GM18519 (cell line): ENCODE measurements at regions not wholly inside any gene's neighbourhood (a gene's known extent, or its start where the extent isn't known, plus 50 kb on each side); places are given as distances from the start of the nearest gene placed in this dataset.

Experiments
- ATAC-seq: cut with Tn5 transposase; IDR thresholded peaks from one replicate; pipeline ENCODE4 v1.9.1; 2021; ENCODE audit warnings: mild to moderate bottlenecking, moderate library complexity; ENCODE audit not compliant: unreplicated experiment, low FRiP score

- no peak for ATAC-seq
Measured at GRCh38 chr2:176699098-176699497, 429.9 kb downstream of the MTX2 start.

DNA sequence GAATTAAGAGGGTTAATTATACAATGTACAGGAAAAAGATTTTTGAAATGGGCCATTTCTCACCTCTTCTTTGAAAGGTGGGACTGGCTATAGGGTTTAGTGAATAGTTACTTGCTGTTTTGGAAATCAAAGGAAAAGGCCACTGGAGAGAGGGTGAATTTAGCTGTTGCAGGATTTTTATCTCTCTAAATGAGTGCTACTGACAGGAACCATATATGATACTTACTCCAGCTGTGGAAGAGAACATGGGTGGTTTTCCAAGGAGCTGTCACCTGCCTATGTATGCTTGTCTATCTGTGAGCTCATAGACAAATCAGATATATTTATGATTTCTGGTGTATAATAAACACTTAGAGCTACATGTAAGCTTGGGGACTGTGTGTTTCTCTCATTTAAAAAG lies 430.4 kb downstream of the MTX2 start:
- ATAC-seq = no peak

DNA sequence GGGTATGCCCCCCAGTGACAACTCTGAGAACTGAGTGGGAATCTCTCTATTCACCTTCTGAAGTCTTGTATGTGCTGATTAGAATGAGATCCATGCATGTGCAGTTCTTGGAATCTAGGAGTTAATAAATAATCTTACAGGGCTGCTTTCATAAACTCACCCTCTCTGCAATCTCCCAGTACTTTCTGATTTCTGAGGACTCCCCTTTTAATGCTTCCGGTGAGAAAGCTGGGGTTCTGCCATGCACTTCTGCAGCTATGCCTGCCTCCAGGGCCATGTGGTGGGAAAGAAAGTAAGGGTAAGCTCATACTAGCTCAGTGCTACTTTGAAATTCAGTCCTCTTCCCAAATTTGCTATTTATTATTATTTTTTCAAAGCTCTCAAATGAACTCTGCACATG lies 432.9 kb downstream of the MTX2 start:
- no peak for ATAC-seq

GRCh38 chr2:176704282-176704858 lies 435.1 kb downstream of the MTX2 start:
- ATAC-seq = no peak

DNA sequence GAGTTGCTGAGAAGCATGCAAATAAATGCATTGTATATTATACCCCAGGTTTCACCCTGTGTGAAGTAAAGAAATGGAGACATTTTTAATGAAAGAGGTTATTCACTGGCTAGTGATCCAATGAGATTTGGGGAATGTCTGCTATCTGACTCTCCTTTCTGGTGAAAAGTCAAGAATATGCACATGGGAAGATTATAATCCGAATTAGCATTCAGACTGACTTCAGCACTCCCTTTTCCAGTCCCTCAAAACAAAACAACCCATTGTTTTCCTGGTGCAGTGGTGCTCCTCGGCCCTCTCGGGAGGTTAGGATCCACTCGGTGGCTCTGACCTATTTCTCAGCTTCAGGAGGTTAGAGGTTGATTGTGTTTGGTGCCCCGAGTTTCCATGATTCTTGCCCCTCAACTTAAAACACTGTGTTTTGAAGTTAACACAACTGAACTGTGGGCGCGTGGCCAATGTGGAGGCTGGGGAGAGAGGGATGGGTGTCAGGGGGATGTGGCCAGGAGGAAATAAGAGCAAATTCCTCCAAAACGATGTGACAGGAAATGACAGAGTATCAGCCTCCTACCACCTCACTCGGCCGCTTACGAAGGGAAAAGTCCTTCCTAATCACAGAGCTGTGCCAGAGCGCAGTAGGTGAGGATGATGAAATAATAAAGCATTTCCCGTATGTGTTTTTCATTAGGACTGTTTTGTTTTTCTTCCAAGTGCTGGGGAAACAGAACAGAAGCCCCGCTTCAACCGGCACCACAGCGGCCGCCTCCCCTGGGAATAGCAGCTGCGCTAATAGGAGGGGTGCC lies 440.1 kb downstream of the MTX2 start:
- no peak for ATAC-seq

DNA sequence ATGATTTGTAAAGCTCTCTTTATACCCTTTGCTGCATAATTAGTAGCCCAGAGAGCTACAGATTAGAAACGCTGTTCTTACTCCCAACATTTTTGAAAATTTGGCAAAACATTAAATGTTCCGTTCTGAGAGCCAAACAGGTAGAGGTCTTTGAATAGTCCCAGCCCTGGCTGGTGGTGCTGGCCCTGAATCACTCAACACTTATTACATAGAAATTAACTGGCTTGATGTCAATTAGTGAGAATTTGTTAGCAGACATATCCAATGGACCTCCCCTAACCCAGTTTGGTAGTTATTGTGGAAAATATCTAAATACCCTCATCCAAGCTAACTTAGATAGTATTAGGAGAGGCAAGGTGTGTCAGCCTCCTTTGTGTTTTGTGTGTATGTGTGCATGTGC lies 440.7 kb downstream of the MTX2 start:
- ATAC-seq = no peak

DNA sequence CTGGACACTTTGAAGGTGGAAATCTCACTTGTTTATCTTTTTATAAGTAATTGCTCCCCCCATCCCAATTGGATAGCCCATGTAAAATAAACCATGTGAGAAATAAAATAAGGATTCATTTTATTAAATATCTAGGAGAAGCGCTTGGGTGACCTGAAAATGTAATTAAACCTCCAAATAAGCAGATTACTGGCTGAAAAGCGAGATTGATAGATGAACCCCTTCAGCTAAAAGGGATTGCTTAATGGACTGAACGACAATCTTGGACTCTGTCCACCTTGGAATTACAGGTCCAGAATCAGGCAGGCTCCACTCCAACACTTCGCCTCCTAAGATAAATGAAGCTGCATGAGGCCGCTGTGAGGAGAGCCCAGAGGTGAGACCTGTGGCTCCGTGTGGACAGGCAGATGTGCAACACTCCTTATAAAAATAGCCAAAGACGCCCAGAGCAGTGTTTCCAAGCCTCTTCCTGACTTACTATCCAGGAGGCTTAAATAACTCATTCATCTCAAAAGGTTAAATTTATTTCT lies 441.5 kb downstream of the MTX2 start:
- ATAC-seq = no peak

DNA sequence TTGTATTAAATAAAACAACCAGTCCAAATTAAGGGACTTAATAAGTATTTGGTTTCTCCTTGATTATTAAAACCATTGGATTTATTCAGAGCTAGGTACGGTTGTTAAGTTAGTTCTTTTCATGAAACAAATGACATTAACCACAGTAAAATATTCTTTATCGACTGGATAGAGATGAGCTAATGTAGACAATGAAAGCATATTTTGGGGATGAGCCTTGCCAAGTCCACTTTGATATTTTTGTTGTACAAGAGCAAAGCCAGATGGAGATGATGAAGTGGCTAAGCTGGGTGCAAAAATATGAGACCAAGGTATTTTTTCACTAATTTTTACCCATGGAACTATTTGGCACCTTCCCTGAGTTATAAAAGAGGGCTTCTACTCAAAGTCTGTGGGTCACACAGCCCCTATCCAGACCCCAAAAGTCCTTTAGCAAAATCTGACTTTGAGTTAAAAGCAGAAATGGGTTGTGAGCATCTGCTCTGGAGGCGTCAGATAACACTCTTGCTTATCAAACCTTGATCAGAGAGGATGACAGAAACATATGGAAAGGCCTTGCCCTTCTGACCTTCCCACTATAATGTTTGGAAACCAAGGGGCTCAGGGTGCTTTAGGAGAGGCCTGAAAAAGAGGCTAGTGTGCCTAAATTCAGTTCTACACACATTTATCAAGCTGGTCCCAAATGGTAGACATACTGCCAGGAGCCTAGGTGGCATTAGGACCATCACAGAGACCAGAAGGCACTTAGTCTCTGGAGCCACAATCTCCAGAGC lies 456.8 kb downstream of the MTX2 start:
- no peak for ATAC-seq

GRCh38 chr2:176727696-176728095 lies 458.5 kb downstream of the MTX2 start:
- ATAC-seq = no peak

- ATAC-seq = no peak
Measured at GRCh38 chr2:176729706-176730569, 460.7 kb downstream of the MTX2 start.

DNA sequence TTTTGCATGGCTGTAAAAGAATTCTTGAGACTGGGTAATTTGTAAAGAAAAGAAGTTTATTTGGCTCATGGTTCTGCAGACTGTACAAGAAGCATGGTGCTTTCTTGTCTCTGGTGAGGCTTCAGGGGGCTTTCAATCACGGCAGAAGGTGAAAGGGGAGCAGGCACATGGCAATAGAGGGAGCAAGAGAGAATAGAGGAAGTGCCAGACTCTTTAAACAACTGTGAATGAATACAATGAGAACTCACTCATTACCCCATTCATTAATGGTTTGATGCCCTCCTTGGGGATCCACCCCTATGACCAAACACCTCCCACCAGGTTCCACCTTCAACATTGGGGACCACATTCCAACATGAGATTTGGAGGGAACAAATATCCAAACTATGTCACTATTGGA lies 463.5 kb downstream of the MTX2 start:
- no peak for ATAC-seq

DNA sequence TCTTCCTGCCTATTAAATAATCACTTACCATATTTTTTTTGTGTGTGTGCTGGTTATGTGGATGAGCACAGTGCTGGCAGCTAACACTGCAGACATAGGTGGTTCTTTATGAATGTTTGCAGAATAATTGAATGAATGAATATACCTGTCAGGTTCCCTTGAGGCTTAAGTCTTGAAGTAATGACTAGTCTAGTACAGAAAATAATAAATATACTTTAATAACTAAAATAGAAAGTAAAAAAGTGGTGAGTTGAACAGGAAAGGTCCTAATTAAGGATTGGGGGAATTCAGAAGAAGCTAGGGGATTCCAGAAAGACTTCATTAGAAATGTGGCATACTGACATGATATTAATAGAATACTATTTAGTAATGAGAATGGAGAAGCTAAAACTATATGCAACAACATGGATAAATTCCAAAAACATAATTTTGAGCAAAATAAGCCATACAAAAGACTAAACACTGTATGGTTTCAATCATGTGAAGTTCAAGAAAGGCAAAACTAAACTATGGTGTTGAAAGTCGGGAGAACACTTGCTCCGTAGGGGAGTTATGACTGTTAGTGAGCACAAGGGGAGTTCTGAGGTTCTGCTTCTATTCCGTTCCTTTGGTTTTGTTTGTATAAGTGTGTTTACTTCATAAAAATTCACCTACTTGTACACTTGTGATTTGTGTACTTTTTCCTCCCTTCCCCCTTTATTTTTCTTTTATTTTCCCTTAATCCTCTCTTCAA lies 464.6 kb downstream of the MTX2 start:
- ATAC-seq = no peak

GRCh38 chr2:176734868-176735267 lies 465.6 kb downstream of the MTX2 start:
- ATAC-seq = no peak

DNA sequence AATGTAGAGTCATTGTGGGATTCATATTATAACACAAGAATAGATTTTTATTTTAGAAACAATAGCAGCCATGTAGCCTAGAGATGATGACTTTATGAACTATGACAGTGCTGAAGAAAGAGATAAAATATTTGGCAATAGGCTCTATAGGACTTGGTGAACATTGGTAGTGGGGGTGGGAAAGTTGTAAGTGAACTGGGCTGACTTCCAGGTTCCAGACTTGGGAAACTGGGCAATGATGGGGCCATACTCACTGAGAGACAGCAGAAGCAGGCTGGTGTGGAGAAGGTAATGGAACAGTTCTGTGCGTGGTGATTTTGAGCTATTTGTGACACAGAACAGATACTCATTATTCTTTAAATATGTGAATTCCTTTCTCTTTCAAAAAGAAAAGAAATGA lies 470.3 kb upstream of the HNRNPA3 start:
- no peak for ATAC-seq

DNA sequence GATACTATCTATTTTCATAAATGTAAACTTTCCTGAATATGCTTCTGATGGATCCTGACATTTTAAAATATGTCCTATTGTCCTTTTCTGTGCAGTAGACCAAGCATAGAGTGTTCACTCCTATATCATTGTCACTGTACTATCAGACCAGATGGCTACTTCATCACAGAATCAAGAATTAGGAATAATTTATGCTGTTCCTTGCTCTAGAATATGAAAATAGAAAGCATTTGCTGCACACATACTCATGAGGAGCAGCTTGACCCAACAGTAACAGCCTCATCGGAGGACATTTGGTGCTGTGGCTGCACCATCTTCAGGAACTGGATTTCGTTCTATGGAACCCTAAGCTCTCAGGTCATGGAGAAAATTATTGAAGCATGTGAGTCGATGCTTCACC lies 468.9 kb upstream of the HNRNPA3 start:
- ATAC-seq = no peak

DNA sequence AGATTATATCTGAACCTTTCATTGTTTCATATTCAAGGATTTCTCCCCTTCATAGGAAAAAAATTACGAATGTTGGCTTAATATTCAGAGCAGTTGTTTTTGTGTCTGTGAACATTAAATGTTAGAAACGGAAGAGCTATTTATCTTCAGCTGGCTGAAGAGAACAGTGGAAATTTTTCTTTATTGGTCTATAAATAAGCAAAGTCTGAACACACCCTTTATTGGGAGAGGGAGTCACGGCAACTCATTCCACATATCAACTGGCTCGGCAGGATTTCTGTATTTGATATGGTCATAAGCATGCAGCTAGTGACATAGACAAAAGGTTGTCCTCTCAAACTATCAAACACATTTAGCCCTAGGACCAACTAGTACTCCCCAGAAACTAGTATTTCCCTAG lies 468.4 kb upstream of the HNRNPA3 start:
- no peak for ATAC-seq

GRCh38 chr2:176745543-176746200 lies 466.9 kb upstream of the HNRNPA3 start:
- ATAC-seq = no peak

DNA sequence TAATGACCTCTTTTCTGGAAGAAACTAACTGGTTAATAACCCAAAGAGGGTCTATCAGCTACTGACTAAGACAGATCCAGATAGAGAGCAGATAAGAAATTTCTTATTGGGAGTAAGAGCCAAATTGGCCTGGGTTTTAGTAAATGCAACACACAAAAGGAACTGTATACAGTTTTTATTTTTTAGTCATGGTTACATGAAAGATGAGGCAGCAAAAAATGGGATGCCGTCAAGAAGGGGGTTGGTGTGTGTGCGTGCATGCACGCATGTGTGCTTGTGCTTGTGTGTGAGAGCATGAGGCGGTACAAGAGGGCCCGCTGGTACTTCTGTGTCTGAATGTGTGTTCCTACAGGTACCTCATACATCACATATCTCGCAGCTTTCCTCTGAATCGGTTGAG lies 466.2 kb upstream of the HNRNPA3 start:
- ATAC-seq = no peak

DNA sequence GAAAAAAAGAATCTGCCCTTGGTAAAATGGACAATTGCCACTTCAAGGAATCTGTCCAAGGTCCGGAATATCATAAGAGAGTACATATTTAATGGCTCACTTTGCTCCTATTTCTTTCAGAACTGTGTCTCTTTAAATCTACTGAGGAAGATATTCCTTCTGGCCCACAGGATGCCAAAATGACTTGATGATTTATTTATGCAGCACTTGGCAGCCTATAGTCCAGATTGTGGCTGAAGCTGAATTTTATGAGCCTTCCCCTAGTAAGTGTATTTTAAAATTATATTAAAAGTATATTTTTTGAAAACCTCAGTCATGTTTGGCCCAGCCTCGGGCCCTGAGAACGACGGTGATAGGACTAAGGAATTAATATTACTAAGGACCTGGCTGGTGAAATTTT lies 465.1 kb upstream of the HNRNPA3 start:
- ATAC-seq = no peak
